Brain microvascular endothelial cell (primary cell): ENCODE measurements at regions not wholly inside any gene's neighbourhood (a gene's known extent, or its start where the extent isn't known, plus 50 kb on each side); places are given as distances from the start of the nearest gene placed in this dataset.
"Not testable (repeated sequence)": the region's sequence is repeated elsewhere in the genome, so short reads cannot be mapped to it uniquely, and the experiment has no call there.

Source experiments
- DNase-seq: peaks from one replicate; pipeline ENCODE4 v3.0.0-alpha.2; 2020
- H3K27ac ChIP-seq: fragments of 250-450 bp; sonication (Bioruptor Pico); 2 replicates; pipeline ENCODE4 v1.5.1; 2020; ENCODE audit warnings: mild to moderate bottlenecking, moderate library complexity
- H3K27me3 ChIP-seq: fragments of 250-450 bp; sonication (Bioruptor Pico); replicated peaks from 2 replicates; pipeline ENCODE4 v1.5.1; 2020; ENCODE audit warnings: mild to moderate bottlenecking
- H3K36me3 ChIP-seq: fragments of 250-450 bp; sonication (Bioruptor Pico); replicated peaks from 2 replicates; pipeline ENCODE4 v1.5.1; 2020; ENCODE audit warnings: mild to moderate bottlenecking
- H3K4me3 ChIP-seq: 2 replicates; pipeline ENCODE4 v1.5.1; 2011; ENCODE audit warnings: low read depth, mild to moderate bottlenecking, control low read depth, low read length, moderate library complexity
- in situ Hi-C: cut with HindIII; loops from 2 replicates; pipeline ENCODE4 v1.10.0; 2017; ENCODE audit warnings: low sequenced_read_pairs, low pct_ligation_motif_present

- in situ Hi-C loops: not testable (repeated sequence)
Measured at GRCh38 chr15:20066173-20066572, 475.4 kb downstream of the GOLGA6L6 start.

DNA sequence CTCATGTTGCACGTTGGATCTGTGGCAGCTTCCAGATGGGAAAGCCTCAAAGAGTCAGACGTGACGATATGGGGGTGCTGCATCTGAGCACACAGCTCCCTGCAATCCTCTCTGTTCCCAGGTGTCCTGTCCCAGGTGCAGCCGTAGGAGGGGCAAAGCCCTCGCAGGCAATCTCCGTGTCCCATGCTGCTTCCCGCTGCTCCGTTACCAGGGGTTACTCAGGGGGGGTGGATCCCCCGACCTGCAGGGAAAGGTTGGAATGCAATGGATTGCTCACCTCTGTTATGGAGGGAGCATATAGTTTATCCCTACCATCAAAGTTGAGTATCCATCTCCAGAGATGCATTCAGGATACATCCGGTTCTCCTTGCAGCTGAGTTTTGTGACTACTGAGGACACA lies 476.1 kb downstream of the GOLGA6L6 start:
- H3K27ac ChIP-seq, H3K36me3 ChIP-seq, DNase-seq, H3K27me3 ChIP-seq, in situ Hi-C loops, H3K4me3 ChIP-seq: not testable (repeated sequence)

More at GRCh38 chr15:20066173-20066572, 475.4 kb downstream of the GOLGA6L6 start:
- DNase-seq, H3K4me3 ChIP-seq, H3K27ac ChIP-seq, H3K36me3 ChIP-seq, H3K27me3 ChIP-seq: not testable (repeated sequence)

GRCh38 chr15:20063167-20063566 lies 478.4 kb downstream of the GOLGA6L6 start:
- in situ Hi-C loops: not testable (repeated sequence)

DNA sequence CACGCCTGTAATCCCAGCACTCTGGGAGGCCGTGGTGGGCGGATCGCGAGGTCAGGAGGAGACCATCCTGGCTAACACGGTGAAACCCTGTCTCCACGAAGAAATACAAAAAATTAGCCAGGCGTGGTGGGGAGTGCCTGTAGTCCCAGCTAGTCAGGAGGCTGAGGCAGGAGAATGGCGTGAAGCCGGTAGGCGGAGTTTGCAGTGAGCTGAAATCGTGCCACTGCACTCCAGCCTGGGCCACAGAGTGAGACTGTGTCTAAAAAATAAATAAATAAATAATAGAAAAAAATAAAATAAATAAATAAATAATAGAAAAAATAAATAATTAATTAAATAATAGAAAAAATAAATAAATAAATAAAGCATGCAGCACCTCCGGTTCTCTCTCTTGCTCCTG lies 480.8 kb downstream of the GOLGA6L6 start:
- H3K27me3 ChIP-seq, H3K4me3 ChIP-seq, in situ Hi-C loops, H3K27ac ChIP-seq, DNase-seq, H3K36me3 ChIP-seq: not testable (repeated sequence)

More at GRCh38 chr15:20063167-20063566, 478.4 kb downstream of the GOLGA6L6 start:
- H3K4me3 ChIP-seq, DNase-seq, H3K27me3 ChIP-seq, H3K36me3 ChIP-seq, H3K27ac ChIP-seq: not testable (repeated sequence)

- in situ Hi-C loops, DNase-seq: not testable (repeated sequence)
Measured at GRCh38 chr15:20056871-20057270, 484.7 kb downstream of the GOLGA6L6 start.

GRCh38 chr15:20055921-20056320 lies 485.7 kb downstream of the GOLGA6L6 start:
- H3K27me3 ChIP-seq, H3K36me3 ChIP-seq, H3K27ac ChIP-seq, in situ Hi-C loops, DNase-seq, H3K4me3 ChIP-seq: not testable (repeated sequence)

More at GRCh38 chr15:20056871-20057270, 484.7 kb downstream of the GOLGA6L6 start:
- H3K27me3 ChIP-seq, H3K36me3 ChIP-seq, H3K27ac ChIP-seq, H3K4me3 ChIP-seq: not testable (repeated sequence)

- H3K36me3 ChIP-seq, H3K4me3 ChIP-seq, H3K27ac ChIP-seq, in situ Hi-C loops, H3K27me3 ChIP-seq, DNase-seq: not testable (repeated sequence)
Measured at GRCh38 chr15:20048189-20048588, 493.4 kb downstream of the GOLGA6L6 start.

DNA sequence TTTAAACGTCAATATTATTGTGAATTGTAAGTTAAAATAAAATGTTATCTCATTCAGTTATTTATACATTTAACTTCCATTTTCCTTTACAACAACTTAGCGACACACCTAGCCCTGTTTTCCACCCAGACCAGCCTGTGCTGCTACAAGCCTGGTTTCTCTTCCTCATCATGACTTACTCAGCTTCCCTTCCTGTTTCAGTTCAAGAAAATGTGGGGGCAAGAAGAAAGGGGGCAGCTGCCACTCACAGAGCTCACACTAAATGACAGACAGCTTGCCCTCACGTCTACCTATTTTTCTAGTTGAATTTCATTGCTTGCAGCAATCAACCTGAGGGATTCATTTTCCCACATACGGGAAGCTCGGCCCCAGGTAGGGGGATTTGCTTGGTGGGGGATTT lies 496.4 kb downstream of the GOLGA6L6 start:
- H3K4me3 ChIP-seq, DNase-seq: not testable (repeated sequence)

GRCh38 chr15:20040691-20041090 lies 500.9 kb downstream of the GOLGA6L6 start:
- H3K27ac ChIP-seq, H3K27me3 ChIP-seq, in situ Hi-C loops, H3K4me3 ChIP-seq, H3K36me3 ChIP-seq, DNase-seq: not testable (repeated sequence)

More for the DNA sequence above, 496.4 kb downstream of the GOLGA6L6 start:
- in situ Hi-C loops, H3K27ac ChIP-seq, H3K27me3 ChIP-seq, H3K36me3 ChIP-seq: not testable (repeated sequence)

- H3K27me3 ChIP-seq, H3K36me3 ChIP-seq, DNase-seq, H3K27ac ChIP-seq, in situ Hi-C loops, H3K4me3 ChIP-seq: not testable (repeated sequence)
Measured at GRCh38 chr15:20025040-20025439, 516.6 kb downstream of the GOLGA6L6 start.

DNA sequence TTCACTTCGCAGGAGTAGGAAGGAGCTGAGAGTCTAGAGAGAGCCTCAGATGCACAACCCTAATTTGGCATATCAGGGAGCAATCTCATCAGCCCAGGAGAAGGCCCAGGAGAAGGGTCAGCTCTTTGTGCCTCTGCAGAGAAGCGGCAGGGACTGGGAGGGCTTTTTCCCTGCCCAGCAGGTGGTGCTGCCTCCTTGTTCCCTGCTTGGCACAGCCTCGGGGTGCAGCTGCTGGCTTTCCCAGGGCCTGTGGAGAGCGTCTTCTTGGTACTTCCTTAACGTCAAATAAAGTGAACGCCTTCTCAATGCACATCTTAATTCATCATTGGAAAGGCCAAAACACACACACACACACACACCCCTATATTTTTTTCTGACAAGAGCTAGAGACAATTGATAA lies 519.3 kb downstream of the GOLGA6L6 start:
- H3K27me3 ChIP-seq, DNase-seq, H3K4me3 ChIP-seq, H3K36me3 ChIP-seq, in situ Hi-C loops, H3K27ac ChIP-seq: not testable (repeated sequence)

- in situ Hi-C loops: not testable (repeated sequence)
Measured at GRCh38 chr15:20021351-20021750, 520.2 kb downstream of the GOLGA6L6 start.

GRCh38 chr15:20020588-20020987 lies 521.0 kb downstream of the GOLGA6L6 start:
- in situ Hi-C loops, H3K27ac ChIP-seq, DNase-seq, H3K27me3 ChIP-seq, H3K36me3 ChIP-seq, H3K4me3 ChIP-seq: not testable (repeated sequence)

More at GRCh38 chr15:20021351-20021750, 520.2 kb downstream of the GOLGA6L6 start:
- H3K27ac ChIP-seq, H3K4me3 ChIP-seq, H3K36me3 ChIP-seq, DNase-seq, H3K27me3 ChIP-seq: not testable (repeated sequence)

DNA sequence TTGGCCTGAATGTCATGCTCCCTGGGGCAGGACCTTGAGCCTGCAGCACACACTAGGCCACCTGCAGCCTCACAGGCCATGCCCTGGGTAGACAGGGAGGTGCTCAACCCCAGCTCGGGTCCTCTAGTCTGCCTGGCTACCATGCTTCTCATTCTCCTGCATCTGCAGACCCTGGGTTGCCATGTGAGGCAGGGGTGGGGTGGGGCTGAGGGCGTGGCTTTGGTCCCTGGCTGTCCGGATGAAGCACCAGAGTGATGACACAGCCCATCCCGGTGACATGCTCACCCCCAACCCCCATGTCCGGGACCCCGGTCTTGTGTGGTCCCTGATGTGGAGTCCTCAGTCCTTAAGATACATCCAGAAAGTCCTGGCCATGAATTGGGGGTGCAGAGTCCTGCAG lies 521.8 kb downstream of the GOLGA6L6 start:
- H3K36me3 ChIP-seq, H3K27ac ChIP-seq, DNase-seq, H3K4me3 ChIP-seq, in situ Hi-C loops, H3K27me3 ChIP-seq: not testable (repeated sequence)

DNA sequence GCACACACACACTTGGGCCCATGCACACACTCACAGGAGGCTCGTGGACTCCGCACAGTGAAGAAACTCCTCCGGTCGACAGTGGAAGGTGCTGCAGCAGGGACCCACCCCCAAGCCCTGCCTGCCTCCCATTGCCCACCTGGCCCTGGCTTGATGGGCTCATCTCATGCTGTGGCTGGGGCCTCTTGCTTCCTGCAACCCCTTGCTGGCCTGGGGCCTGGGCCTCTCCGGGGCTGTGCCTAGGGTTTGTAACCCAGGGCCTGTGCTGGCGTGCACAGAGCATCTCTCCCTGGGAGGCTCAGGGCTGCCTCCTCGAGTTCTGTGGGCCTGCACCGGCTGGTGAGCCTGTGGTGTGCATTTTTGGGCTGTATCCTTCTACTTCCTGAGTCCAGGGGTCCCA lies 524.0 kb downstream of the GOLGA6L6 start:
- H3K27me3 ChIP-seq, H3K36me3 ChIP-seq, H3K27ac ChIP-seq, DNase-seq, in situ Hi-C loops, H3K4me3 ChIP-seq: not testable (repeated sequence)
